ENCODE measurements at regions not wholly inside any gene's neighbourhood (a gene's known extent, or its start where the extent isn't known, plus 50 kb on each side); places are given as distances from the start of the nearest gene placed in this dataset.

- Histone ChIP-seq H3K9me3 (replicated peaks; ENCODE audit: control insufficient read depth, insufficient read depth, low read length) (no peaks in the 10 kb centered on the region), H3K9me1 (replicated peaks; ENCODE audit: control insufficient read depth, extremely low read depth, insufficient read depth, low read length) (no peaks in the 10 kb centered on the region), H3K27me3 (ENCODE audit: control insufficient read depth in 2 of 2, insufficient read depth in 2 of 2, low read length in 2 of 2) (peaks cover 0 to 4% of the 10 kb centered on the region in 2 experiments), H3K4me1 (ENCODE audit: control insufficient read depth, extremely low read depth, insufficient read depth, low read length) (no peaks in the 10 kb centered on the region), H4K20me1 (replicated peaks; ENCODE audit: control insufficient read depth, extremely low read depth, insufficient read depth, low read length) (no peaks in the 10 kb centered on the region), H3K4me3 (replicated peaks in 1 of 3; ENCODE audit: insufficient read depth in 1 of 3, low read depth in 1 of 3, low read length in 3 of 3) (no peak overlapping the region), H2AFZ (ENCODE audit: low read depth, low read length) (no peak overlapping the region), H3K36me3 (ENCODE audit: control insufficient read depth in 2 of 2, extremely low read depth in 1 of 2, insufficient read depth in 2 of 2, low read length in 2 of 2) (no peaks in the 10 kb centered on the region), H3K4me2 (ENCODE audit: insufficient read depth, low read length) (no peak overlapping the region), H3K9ac (replicated peaks; ENCODE audit: extremely low read depth, insufficient read depth, low read length) (no peak overlapping the region), H3K79me2 (ENCODE audit: control insufficient read depth, insufficient read depth, low read length) (no peaks in the 10 kb centered on the region), H3K27ac (ENCODE audit: insufficient read depth, low read depth, low read length) (no peak overlapping the region)
- BruUV-seq (replicated peaks), result no TSS peak
- intact Hi-C loops (cut with micrococcal nuclease) (no loop called here), dilution Hi-C loops (cut with MboI; ENCODE audit: extremely low pct_ligation_motif_present, low sequenced_read_pairs) (no loop called here)
- POLR2A ChIA-PET, result no interaction called here
- CTCF ChIA-PET, result no interaction called here
- DNase-seq (ENCODE audit: low read depth, low spot score), result no peak
- TF ChIP-seq CTCF (IDR thresholded peaks at IDR 0.05; ENCODE audit: extremely low read depth in 1 of 2, insufficient read depth in 1 of 2, low read depth in 1 of 2, low read length in 2 of 2) (no peak), POLR2AphosphoS5 (IDR thresholded peaks at IDR 0.05; ENCODE audit: insufficient read depth, low read depth, low read length) (no peak), GATA2 (IDR thresholded peaks at IDR 0.05; ENCODE audit: insufficient read depth, insufficient read length, low read depth, low read length) (no peak), JUN (IDR thresholded peaks at IDR 0.05; ENCODE audit: borderline replicate concordance, insufficient read depth, insufficient read length, low read depth) (no peak), POLR2A (IDR thresholded peaks at IDR 0.05; ENCODE audit: low read depth, low read length) (no peak), MYC (IDR thresholded peaks at IDR 0.05; ENCODE audit: low read depth, low read length) (no peak)
- TF ChIP-seq, protein P1, sequence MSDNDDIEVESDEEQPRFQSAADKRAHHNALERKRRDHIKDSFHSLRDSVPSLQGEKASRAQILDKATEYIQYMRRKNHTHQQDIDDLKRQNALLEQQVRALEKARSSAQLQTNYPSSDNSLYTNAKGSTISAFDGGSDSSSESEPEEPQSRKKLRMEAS (IDR thresholded peaks at IDR 0.05; ENCODE audit: insufficient read depth, insufficient read length), result no peak
- no peak for FAIRE-seq
Measured at GRCh38 chr3:31331278-31331677, 201.4 kb upstream of the STT3B start.

All from endothelial cell of umbilical vein (primary cell).